Stimulated activated effector memory CD8-positive, alpha-beta T cell treated with anti-CD3 and anti-CD28 coated beads, Interleukin-12 subunit alpha, Interleukin-12 subunit beta, amount 100 ng/mL, for 72 hours (primary cell): ENCODE measurements at regions not wholly inside any gene's neighbourhood (a gene's known extent, or its start where the extent isn't known, plus 50 kb on each side); places are given as distances from the start of the nearest gene placed in this dataset.
"Not testable (repeated sequence)": the region's sequence is repeated elsewhere in the genome, so short reads cannot be mapped to it uniquely, and the experiment has no call there.

Experiments
- ATAC-seq: fragments of 150-1000 bp; cut with Tn5 transposase; 2 replicates; pipeline ENCODE4 v1.10.0; 2021
- DNase-seq, 2 donors: peaks; one replicate each; pipeline ENCODE4 v3.0.0; 2021 to 2022; ENCODE audit warnings: low spot score in 2 of 2
- H3K27ac Mint-ChIP-seq: one replicate; pipeline ENCODE4 v1.8.0; 2022; ENCODE audit warnings: mild to moderate bottlenecking, mixed read lengths
- H3K36me3 Mint-ChIP-seq: one replicate; pipeline ENCODE4 v1.8.0; 2022; ENCODE audit warnings: mild to moderate bottlenecking, mixed read lengths
- H3K4me1 Mint-ChIP-seq: one replicate; pipeline ENCODE4 v1.8.0; 2022; ENCODE audit warnings: mixed read lengths
- H3K4me3 Mint-ChIP-seq: one replicate; pipeline ENCODE4 v1.8.0; 2022; ENCODE audit warnings: mild to moderate bottlenecking, mixed read lengths
- H3K9me3 Mint-ChIP-seq: one replicate; pipeline ENCODE4 v1.8.0; 2022; ENCODE audit warnings: mixed read lengths

DNA sequence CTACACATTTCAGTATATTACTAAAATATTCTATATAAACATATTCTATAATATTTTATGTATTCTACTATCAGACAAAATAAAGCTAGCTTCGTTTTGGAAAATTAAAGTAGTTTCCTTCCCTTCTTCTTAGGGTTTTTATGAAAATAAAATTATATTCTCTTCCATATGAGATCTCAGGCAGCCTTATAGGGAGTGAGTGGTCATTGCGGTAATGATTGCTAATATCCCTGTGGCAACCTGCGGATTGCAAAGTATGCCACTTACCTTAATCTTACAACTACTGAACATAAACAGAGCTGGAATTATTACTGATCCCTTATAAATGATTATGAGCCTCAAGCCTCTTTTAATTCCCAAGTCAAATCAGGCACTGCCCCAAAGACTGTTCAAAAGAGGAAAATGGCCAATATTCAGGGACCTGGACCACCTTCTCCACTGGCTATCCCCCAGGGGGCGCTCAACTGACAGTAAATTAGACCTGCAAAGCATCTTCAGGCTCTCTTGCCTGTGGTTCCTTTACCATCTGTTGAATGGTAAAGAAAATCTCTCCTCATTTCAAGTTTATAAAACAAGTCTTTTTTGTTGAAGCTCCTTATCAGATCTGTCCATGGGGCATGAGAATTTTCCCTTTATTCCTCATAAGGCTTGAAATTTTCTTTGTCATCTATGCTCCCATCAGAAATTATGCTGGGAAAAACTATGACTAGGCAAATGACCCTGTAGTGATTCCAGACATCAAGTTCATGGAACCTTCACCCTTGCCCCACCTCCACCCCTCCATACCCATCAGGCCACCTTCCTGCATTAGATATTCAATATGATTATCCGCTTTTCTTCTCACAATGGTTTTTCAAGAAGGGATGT, 163.9 kb downstream of the CEMIP2 start:
- Mint-ChIP-seq H3K4me1 (no peaks in the 10 kb centered on the region), H3K27ac (no peak overlapping the region), H3K9me3 (no peaks in the 10 kb centered on the region), H3K36me3 (no peaks in the 10 kb centered on the region), H3K4me3 (no peak overlapping the region)
- DNase-seq (peak; percentile 69 to 77), ATAC-seq (peak; percentile 85)

DNA sequence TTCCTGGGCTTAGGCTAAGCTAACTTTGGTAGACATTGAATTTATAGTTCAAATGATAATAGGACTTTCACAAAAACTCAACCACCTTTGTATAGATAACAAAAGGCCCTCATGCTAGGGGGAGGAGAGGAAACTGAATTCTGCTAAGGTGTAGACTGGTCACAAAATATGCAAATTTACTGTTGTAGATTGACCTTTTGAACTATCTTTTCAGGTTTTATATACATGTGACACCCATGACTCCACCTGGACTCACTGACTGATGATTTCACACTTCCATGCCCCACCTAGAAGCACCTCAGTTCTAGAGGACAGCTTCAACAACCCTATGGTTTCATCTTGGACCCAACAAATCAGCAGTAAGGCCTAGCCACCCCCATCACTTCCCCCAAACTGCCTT, 165.7 kb downstream of the CEMIP2 start:
- ATAC-seq = no peak
- Mint-ChIP-seq H3K4me3 (no peak overlapping the region), H3K36me3 (no peaks in the 10 kb centered on the region), H3K4me1 (no peaks in the 10 kb centered on the region), H3K9me3 (no peaks in the 10 kb centered on the region), H3K27ac (no peak overlapping the region)
- no peak for DNase-seq

- not testable (repeated sequence) for H3K9me3 Mint-ChIP-seq, H3K36me3 Mint-ChIP-seq, H3K27ac Mint-ChIP-seq, ATAC-seq, H3K4me3 Mint-ChIP-seq, H3K4me1 Mint-ChIP-seq, DNase-seq
Measured at GRCh38 chr9:71595762-71596161, 172.6 kb downstream of the CEMIP2 start.

GRCh38 chr9:71594541-71594940, 173.8 kb downstream of the CEMIP2 start:
- H3K4me3 Mint-ChIP-seq = no peak overlapping the region
- ATAC-seq (no peak), DNase-seq (no peak)
- no peaks in the 10 kb centered on the region for H3K36me3 Mint-ChIP-seq
- no peak overlapping the region for H3K27ac Mint-ChIP-seq
- no peaks in the 10 kb centered on the region for H3K9me3 Mint-ChIP-seq
- no peaks in the 10 kb centered on the region for H3K4me1 Mint-ChIP-seq

GRCh38 chr9:71592400-71592799, 175.9 kb downstream of the CEMIP2 start:
- H3K4me1 Mint-ChIP-seq = no peaks in the 10 kb centered on the region
- ATAC-seq (no peak), DNase-seq (no peak)
- no peaks in the 10 kb centered on the region for H3K9me3 Mint-ChIP-seq
- no peaks in the 10 kb centered on the region for H3K36me3 Mint-ChIP-seq
- no peak overlapping the region for H3K27ac Mint-ChIP-seq
- no peak overlapping the region for H3K4me3 Mint-ChIP-seq

- no peak overlapping the region for H3K4me3 Mint-ChIP-seq
Measured at GRCh38 chr9:71590362-71590761, 178.0 kb downstream of the CEMIP2 start.

DNA sequence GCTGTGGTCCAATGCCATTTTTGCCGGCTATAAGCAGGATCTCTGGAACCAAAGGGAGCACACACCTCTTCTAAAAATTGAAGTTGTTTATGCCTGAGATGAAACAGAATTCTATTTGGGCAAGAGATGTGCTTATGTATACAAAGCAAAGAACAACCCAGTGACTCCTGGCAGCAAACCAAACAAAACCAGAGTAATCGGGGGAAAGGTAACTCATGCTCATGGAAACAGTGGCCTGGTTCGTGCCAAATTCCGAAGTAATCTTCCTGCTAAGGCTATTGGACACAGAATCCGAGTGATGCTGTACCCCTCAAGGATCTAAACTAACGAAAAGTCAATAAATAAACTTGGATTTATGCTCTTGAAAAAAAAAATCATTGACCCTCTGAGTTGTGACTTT, 178.7 kb downstream of the CEMIP2 start:
- Mint-ChIP-seq H3K27ac (no peak overlapping the region), H3K9me3 (no peaks in the 10 kb centered on the region), H3K36me3 (no peaks in the 10 kb centered on the region), H3K4me1 (no peaks in the 10 kb centered on the region), H3K4me3 (no peak overlapping the region)
- ATAC-seq = no peak
- DNase-seq = no peak

More at GRCh38 chr9:71590362-71590761, 178.0 kb downstream of the CEMIP2 start:
- Mint-ChIP-seq H3K4me1 (no peaks in the 10 kb centered on the region), H3K9me3 (no peaks in the 10 kb centered on the region), H3K27ac (no peak overlapping the region), H3K36me3 (no peaks in the 10 kb centered on the region)
- DNase-seq = no peak
- no peak for ATAC-seq

DNA sequence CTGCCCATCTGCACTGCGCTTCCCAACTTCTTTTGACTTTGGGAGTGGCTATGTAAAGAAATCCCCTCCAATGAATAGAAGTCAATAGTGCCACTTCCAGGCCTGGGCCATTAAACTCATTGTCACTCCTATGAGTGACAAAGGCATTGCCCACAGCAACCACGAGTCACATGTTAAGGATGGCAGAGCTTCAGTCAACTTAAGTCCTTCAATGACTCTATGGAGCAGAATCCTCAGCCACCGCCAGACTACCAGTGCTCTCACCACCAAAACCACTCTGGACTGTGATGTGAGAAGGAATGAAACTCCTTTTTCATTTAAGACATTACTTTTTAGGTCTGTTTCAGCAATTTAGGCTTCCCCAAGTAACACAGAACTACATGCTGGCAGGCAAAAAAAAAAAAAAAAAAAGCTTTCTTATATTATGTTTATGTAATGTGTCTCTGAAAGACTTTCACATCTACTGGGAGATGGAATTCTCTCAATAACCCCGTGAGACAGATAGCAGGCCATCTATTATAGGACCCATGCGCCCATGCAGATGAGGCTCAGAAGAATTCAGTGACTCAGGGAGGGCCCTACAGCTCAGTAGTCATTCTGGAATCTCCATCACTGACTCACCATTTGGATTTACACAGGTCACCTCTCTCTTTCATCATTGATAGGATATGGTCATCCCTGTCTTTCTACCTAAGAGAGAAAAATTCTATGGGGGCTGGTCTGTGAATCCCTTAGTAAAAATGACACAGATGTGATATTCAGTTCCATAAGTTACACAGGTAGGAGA, 180.5 kb downstream of the CEMIP2 start:
- H3K4me1 Mint-ChIP-seq = no peaks in the 10 kb centered on the region
- DNase-seq = no peak
- no peaks in the 10 kb centered on the region for H3K36me3 Mint-ChIP-seq
- ATAC-seq = peak; percentile 69
- H3K9me3 Mint-ChIP-seq = no peaks in the 10 kb centered on the region
- no peak overlapping the region for H3K27ac Mint-ChIP-seq
- H3K4me3 Mint-ChIP-seq = no peak overlapping the region

DNA sequence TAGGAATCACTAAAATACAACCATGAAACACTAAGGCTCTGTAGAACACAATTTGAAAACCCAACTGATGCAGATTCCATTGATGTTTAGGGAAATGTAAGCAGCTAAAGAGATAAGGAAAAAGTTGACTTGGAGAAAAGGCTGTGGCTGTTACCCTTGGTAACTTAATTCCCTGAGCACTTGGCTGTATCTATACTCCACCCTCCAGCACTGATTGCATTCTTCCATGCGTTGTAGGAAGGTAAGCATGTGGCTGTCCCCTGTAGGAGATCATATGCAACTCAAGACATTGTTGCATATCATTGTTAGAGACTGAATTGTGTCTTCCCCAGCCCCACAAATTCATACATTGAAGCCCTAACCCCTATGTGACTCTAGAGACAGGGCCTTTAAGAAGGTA, 184.5 kb downstream of the CEMIP2 start:
- H3K4me3 Mint-ChIP-seq = no peak overlapping the region
- H3K4me1 Mint-ChIP-seq = no peaks in the 10 kb centered on the region
- no peak for ATAC-seq
- no peaks in the 10 kb centered on the region for H3K9me3 Mint-ChIP-seq
- no peak for DNase-seq
- H3K36me3 Mint-ChIP-seq = no peaks in the 10 kb centered on the region
- H3K27ac Mint-ChIP-seq = no peak overlapping the region

DNA sequence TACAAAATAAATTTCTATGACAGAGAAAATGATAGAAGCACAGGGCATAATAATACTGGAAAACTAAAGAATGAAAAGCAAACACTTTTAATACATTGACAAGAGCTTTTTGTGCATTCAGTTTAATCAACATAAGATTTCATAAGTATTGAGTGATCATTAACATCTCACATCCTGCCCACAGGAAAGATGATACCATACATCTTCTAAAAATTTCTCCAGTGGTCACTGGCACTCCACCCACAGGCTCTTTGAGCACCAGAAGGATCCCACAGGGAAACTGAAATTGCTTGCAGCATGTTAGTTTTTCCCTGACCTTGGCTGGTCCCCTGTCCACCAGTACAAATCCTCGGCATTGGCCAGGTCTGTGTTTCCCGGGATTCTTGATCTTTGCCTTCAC, 186.0 kb downstream of the CEMIP2 start:
- H3K27ac Mint-ChIP-seq = no peak overlapping the region
- no peaks in the 10 kb centered on the region for H3K4me1 Mint-ChIP-seq
- DNase-seq (no peak), ATAC-seq (no peak)
- H3K4me3 Mint-ChIP-seq = no peak overlapping the region
- no peaks in the 10 kb centered on the region for H3K36me3 Mint-ChIP-seq
- H3K9me3 Mint-ChIP-seq = no peaks in the 10 kb centered on the region

- Mint-ChIP-seq H3K4me1 (no peaks in the 10 kb centered on the region), H3K9me3 (no peaks in the 10 kb centered on the region), H3K4me3 (no peak overlapping the region), H3K36me3 (no peaks in the 10 kb centered on the region), H3K27ac (no peak overlapping the region)
- DNase-seq (no peak), ATAC-seq (no peak)
Measured at GRCh38 chr9:71581101-71581500, 187.2 kb downstream of the CEMIP2 start.

- Mint-ChIP-seq H3K4me1 (no peaks in the 10 kb centered on the region), H3K9me3 (no peaks in the 10 kb centered on the region), H3K36me3 (no peaks in the 10 kb centered on the region), H3K27ac (no peak overlapping the region), H3K4me3 (no peak overlapping the region)
- ATAC-seq = no peak
- no peak for DNase-seq
Measured at GRCh38 chr9:71571186-71571585, 197.1 kb downstream of the CEMIP2 start.

DNA sequence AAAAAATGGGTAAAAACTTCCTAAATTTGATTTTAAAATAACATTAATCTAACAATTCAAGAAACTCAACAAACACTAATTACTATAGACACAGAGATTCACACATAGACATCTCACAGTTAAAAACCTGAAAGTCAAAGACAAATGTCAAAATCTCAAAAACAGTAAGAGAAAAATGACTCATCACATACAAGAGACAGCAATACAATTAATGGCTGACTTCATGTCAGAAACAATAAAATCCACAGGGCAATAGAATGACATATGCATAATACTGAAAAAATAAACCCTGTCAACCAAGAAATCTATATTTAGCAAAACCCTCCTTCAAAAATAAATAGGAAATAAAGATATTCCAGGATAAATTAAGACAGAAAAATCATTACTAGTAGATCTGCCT, 200.4 kb downstream of the CEMIP2 start:
- Mint-ChIP-seq H3K27ac (no peak overlapping the region), H3K36me3 (no peaks in the 10 kb centered on the region), H3K4me1 (no peaks in the 10 kb centered on the region), H3K9me3 (no peaks in the 10 kb centered on the region), H3K4me3 (no peak overlapping the region)
- ATAC-seq (no peak), DNase-seq (no peak)

GRCh38 chr9:71562140-71562539, 206.2 kb downstream of the CEMIP2 start:
- no peak for DNase-seq
- Mint-ChIP-seq H3K9me3 (no peaks in the 10 kb centered on the region), H3K4me1 (no peaks in the 10 kb centered on the region), H3K4me3 (no peak overlapping the region), H3K27ac (no peak overlapping the region), H3K36me3 (no peaks in the 10 kb centered on the region)
- no peak for ATAC-seq

- no peaks in the 10 kb centered on the region for H3K36me3 Mint-ChIP-seq
- H3K9me3 Mint-ChIP-seq = no peaks in the 10 kb centered on the region
- H3K27ac Mint-ChIP-seq = no peak overlapping the region
- no peaks in the 10 kb centered on the region for H3K4me1 Mint-ChIP-seq
- DNase-seq = no peak
- no peak overlapping the region for H3K4me3 Mint-ChIP-seq
- ATAC-seq = no peak
Measured at GRCh38 chr9:71557310-71557709, 211.0 kb downstream of the CEMIP2 start.

DNA sequence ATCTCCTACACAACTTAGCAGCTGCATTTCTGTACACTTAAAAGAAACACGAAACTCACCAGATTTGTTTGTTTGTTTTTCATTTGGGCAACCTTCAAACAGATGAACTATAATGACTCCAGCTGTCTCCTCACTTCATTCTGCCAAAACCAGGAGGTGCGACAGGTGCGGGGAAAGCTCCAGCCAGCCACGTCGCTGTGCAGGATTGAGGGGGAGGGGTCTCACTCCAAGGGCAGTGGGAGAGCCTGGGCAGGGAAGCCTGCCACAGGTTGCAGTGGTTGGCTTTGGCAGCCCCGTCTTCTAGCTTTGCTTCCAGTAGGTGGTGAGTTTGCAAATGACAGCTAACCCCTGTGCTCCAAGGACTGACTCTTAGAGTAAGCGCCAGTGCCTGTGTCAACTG, 215.8 kb downstream of the CEMIP2 start:
- no peaks in the 10 kb centered on the region for H3K9me3 Mint-ChIP-seq
- H3K4me3 Mint-ChIP-seq = no peak overlapping the region
- no peak for DNase-seq
- no peak overlapping the region for H3K27ac Mint-ChIP-seq
- no peaks in the 10 kb centered on the region for H3K4me1 Mint-ChIP-seq
- no peak for ATAC-seq
- H3K36me3 Mint-ChIP-seq = no peaks in the 10 kb centered on the region
